ENCODE measurements at regions not wholly inside any gene's neighbourhood (a gene's known extent, or its start where the extent isn't known, plus 50 kb on each side); places are given as distances from the start of the nearest gene placed in this dataset.

GRCh38 chr4:180636696-180637404 is 1606.4 kb upstream of the TENM3 start:
- TF ChIP-seq, protein P1, sequence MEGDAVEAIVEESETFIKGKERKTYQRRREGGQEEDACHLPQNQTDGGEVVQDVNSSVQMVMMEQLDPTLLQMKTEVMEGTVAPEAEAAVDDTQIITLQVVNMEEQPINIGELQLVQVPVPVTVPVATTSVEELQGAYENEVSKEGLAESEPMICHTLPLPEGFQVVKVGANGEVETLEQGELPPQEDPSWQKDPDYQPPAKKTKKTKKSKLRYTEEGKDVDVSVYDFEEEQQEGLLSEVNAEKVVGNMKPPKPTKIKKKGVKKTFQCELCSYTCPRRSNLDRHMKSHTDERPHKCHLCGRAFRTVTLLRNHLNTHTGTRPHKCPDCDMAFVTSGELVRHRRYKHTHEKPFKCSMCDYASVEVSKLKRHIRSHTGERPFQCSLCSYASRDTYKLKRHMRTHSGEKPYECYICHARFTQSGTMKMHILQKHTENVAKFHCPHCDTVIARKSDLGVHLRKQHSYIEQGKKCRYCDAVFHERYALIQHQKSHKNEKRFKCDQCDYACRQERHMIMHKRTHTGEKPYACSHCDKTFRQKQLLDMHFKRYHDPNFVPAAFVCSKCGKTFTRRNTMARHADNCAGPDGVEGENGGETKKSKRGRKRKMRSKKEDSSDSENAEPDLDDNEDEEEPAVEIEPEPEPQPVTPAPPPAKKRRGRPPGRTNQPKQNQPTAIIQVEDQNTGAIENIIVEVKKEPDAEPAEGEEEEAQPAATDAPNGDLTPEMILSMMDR (IDR thresholded peaks at IDR 0.05; ENCODE audit: low read depth, low read length, missing control alignments), result no peak
- no peak for DNase-seq (ENCODE audit: extremely low read depth, low read depth)
- H3K4me3 ChIP-seq (replicated peaks; ENCODE audit: low read depth, low read length), result no peak overlapping the region

- TF ChIP-seq, protein P1 (IDR thresholded peaks at IDR 0.05; ENCODE audit: low read depth, low read length, missing control alignments), result no peak
- no peak for DNase-seq (ENCODE audit: extremely low read depth, low read depth)
- H3K4me3 ChIP-seq (replicated peaks; ENCODE audit: low read depth, low read length), result no peak overlapping the region
Measured at GRCh38 chr4:180637616-180638015, 1605.6 kb upstream of the TENM3 start.

DNA sequence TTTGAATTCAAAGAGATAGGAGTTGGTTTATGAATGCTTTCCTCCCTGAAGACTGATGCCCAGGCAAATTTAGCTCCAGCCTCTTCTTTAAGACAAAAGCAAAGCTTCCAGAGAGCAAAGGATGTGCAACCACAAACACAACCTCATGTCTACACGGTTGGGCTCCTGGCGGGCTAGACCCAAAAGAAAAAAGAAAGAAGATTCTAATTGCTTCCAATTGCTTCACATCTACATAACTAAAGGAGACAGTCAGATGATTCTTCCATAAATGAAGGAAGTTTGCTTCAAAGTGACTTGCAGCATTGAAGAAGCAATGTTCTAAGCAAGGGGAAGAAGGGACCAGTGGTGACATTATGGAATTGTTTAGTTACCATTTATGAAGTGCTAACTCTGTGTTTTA is 1603.0 kb upstream of the TENM3 start:
- TF ChIP-seq, protein P1 (IDR thresholded peaks at IDR 0.05; ENCODE audit: low read depth, low read length, missing control alignments), result no peak
- no peak for DNase-seq (ENCODE audit: extremely low read depth, low read depth)

DNA sequence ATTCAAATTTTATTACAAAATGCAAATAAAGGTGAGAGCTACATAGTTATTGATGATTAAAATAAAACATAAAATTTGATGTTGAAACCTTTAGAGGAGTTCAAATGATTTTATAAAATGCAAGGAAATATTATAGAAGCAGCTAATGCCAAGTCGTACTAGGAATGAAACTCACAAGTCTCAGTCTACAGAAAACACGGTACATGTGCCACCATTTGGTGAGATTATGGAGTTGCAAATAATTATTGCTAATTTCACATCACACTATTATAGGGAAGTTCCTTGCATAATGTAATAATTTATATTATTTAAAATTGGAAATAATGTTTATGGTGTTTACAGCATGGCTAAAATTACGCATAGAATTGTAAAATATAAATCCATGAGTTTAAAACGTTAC is 1601.7 kb upstream of the TENM3 start:
- no peak overlapping the region for H3K4me3 ChIP-seq (replicated peaks; ENCODE audit: low read depth, low read length)
- no peak for DNase-seq (ENCODE audit: extremely low read depth, low read depth)
- TF ChIP-seq, protein P1 (IDR thresholded peaks at IDR 0.05; ENCODE audit: low read depth, low read length, missing control alignments), result no peak

More for the DNA sequence above, 1603.0 kb upstream of the TENM3 start:
- H3K4me3 ChIP-seq (replicated peaks; ENCODE audit: low read depth, low read length), result no peak overlapping the region

DNA sequence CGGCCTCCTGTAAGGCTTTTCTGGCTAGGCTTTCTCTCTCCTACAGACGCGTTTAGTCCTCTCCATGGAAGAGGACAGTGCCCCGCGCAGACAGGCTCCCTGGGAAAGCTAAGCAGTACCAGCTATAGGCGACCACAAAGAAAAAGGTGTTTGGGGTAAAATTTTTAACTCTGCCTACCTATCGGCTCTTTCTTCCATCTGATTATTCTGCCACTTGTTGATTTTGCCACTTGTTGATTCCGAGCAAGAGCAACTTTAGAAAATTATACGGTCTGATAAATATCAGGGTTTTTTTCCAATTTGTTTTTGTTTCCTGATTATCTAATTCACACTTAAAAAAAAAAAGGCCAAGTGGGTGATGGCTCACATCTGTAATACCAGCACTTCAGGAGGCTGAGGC is 1600.5 kb upstream of the TENM3 start:
- TF ChIP-seq, protein P1 (IDR thresholded peaks at IDR 0.05; ENCODE audit: low read depth, low read length, missing control alignments), result no peak
- no peak for DNase-seq (ENCODE audit: extremely low read depth, low read depth)

GRCh38 chr4:180650273-180650672 is 1592.9 kb upstream of the TENM3 start:
- no peak overlapping the region for H3K4me3 ChIP-seq (replicated peaks; ENCODE audit: low read depth, low read length)
- TF ChIP-seq, protein P1 (IDR thresholded peaks at IDR 0.05; ENCODE audit: low read depth, low read length, missing control alignments), result no peak
- DNase-seq (ENCODE audit: extremely low read depth, low read depth), result no peak

More for the DNA sequence above, 1600.5 kb upstream of the TENM3 start:
- H3K4me3 ChIP-seq (replicated peaks; ENCODE audit: low read depth, low read length), result no peak overlapping the region

DNA sequence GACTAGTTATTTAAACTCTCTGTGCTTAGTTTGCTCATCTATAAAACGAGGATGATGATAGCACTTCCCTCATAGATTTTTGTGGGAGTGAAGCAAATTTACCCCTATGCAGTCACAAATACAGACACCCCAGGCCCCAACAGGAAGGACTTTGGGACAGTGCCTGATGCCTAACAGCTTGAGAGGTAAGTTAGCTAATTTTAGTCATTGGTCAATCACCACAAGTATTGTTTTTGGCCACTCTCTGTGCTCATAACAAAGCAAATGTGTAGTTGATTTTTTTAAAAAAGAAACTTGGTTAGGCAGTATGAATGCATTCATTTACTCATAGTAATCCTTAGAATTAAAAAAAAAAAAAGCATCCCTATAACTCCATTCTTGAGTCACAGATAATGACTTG is 1590.7 kb upstream of the TENM3 start:
- TF ChIP-seq, protein P1 (IDR thresholded peaks at IDR 0.05; ENCODE audit: low read depth, low read length, missing control alignments), result no peak
- no peak for DNase-seq (ENCODE audit: extremely low read depth, low read depth)
- H3K4me3 ChIP-seq (replicated peaks; ENCODE audit: low read depth, low read length), result no peak overlapping the region

Measured in HFF-Myc (cell line).